ENCODE measurements at regions not wholly inside any gene's neighbourhood (a gene's known extent, or its start where the extent isn't known, plus 50 kb on each side); places are given as distances from the start of the nearest gene placed in this dataset.

GRCh38 chr9:15068261-15068660 lies 158.0 kb upstream of the FREM1 start:
- dilution Hi-C loops (cut with MboI; ENCODE audit: extremely low pct_ligation_motif_present, low sequenced_read_pairs), result no loop called here
- Histone ChIP-seq H2AFZ (ENCODE audit: control insufficient read depth, low read length) (no peak overlapping the region), H3K4me2 (ENCODE audit: control insufficient read depth, extremely low read depth, insufficient read depth, low read depth, low read length) (no peak overlapping the region), H3K9me1 (ENCODE audit: control insufficient read depth, extremely low read depth, insufficient read depth, low read length) (no peaks in the 10 kb centered on the region), H3K9me3 (ENCODE audit: control insufficient read depth, low read depth, low read length) (no peaks in the 10 kb centered on the region), H3K27me3 (ENCODE audit: control insufficient read depth, extremely low read depth, insufficient read depth, low read length) (peaks cover 3% of the 10 kb centered on the region), H3K27ac (ENCODE audit: control insufficient read depth, insufficient read depth, low read length) (no peak overlapping the region), H3K9ac (ENCODE audit: control insufficient read depth, extremely low read depth, insufficient read depth, low read length) (no peak overlapping the region), H3K4me3 (ENCODE audit: control insufficient read depth in 2 of 3, extremely low read depth in 1 of 3, insufficient read depth in 2 of 3, low read depth in 1 of 3, low read length in 3 of 3) (no peak overlapping the region), H3K4me1 (ENCODE audit: control insufficient read depth, extremely low read depth, insufficient read depth, low read length) (no peaks in the 10 kb centered on the region), H3K79me2 (ENCODE audit: control insufficient read depth, insufficient read depth, low read length) (no peaks in the 10 kb centered on the region), H3K36me3 (ENCODE audit: control insufficient read depth in 2 of 2, extremely low read depth in 1 of 2, insufficient read depth in 2 of 2, low read length in 2 of 2) (no peaks in the 10 kb centered on the region), H4K20me1 (ENCODE audit: control insufficient read depth, extremely low read depth, insufficient read depth, low read length) (no peaks in the 10 kb centered on the region)
- DNase-seq (ENCODE audit: low read depth, low spot score) (no peak), FAIRE-seq (no peak)
- TF ChIP-seq EZH2 (IDR thresholded peaks at IDR 0.05; ENCODE audit: low read length) (no peak), CTCF (optimal IDR thresholded peaks at IDR 0.05 in 1 of 3, IDR thresholded peaks at IDR 0.05 in 1 of 3, conservative IDR thresholded peaks at IDR 0.05 in 1 of 3; ENCODE audit: extremely low read depth in 1 of 3, insufficient read depth in 2 of 3, low read length in 3 of 3) (no peak)

- H3K4me1 ChIP-seq (ENCODE audit: control insufficient read depth, extremely low read depth, insufficient read depth, low read length), result no peaks in the 10 kb centered on the region
- no peaks in the 10 kb centered on the region for H3K9me1 ChIP-seq (ENCODE audit: control insufficient read depth, extremely low read depth, insufficient read depth, low read length)
- H3K27me3 ChIP-seq (ENCODE audit: control insufficient read depth, extremely low read depth, insufficient read depth, low read length), result no peaks in the 10 kb centered on the region
- no peak overlapping the region for H3K27ac ChIP-seq (ENCODE audit: control insufficient read depth, insufficient read depth, low read length)
- H3K4me2 ChIP-seq (ENCODE audit: control insufficient read depth, extremely low read depth, insufficient read depth, low read depth, low read length), result no peak overlapping the region
- no peaks in the 10 kb centered on the region for H3K36me3 ChIP-seq (ENCODE audit: control insufficient read depth in 2 of 2, extremely low read depth in 1 of 2, insufficient read depth in 2 of 2, low read length in 2 of 2)
- H4K20me1 ChIP-seq (ENCODE audit: control insufficient read depth, extremely low read depth, insufficient read depth, low read length), result no peaks in the 10 kb centered on the region
- no peak overlapping the region for H2AFZ ChIP-seq (ENCODE audit: control insufficient read depth, low read length)
- no peak overlapping the region for H3K9ac ChIP-seq (ENCODE audit: control insufficient read depth, extremely low read depth, insufficient read depth, low read length)
- no peak for TF ChIP-seq EZH2 (IDR thresholded peaks at IDR 0.05; ENCODE audit: low read length)
- no peak for TF ChIP-seq CTCF (optimal IDR thresholded peaks at IDR 0.05 in 1 of 3, IDR thresholded peaks at IDR 0.05 in 1 of 3, conservative IDR thresholded peaks at IDR 0.05 in 1 of 3; ENCODE audit: extremely low read depth in 1 of 3, insufficient read depth in 2 of 3, low read length in 3 of 3)
- FAIRE-seq, result no peak
- dilution Hi-C loops (cut with MboI; ENCODE audit: extremely low pct_ligation_motif_present, low sequenced_read_pairs), result no loop called here
- no peak for DNase-seq (ENCODE audit: low read depth, low spot score)
- no peaks in the 10 kb centered on the region for H3K9me3 ChIP-seq (ENCODE audit: control insufficient read depth, low read depth, low read length)
- no peak overlapping the region for H3K4me3 ChIP-seq (ENCODE audit: control insufficient read depth in 2 of 3, extremely low read depth in 1 of 3, insufficient read depth in 2 of 3, low read depth in 1 of 3, low read length in 3 of 3)
- no peaks in the 10 kb centered on the region for H3K79me2 ChIP-seq (ENCODE audit: control insufficient read depth, insufficient read depth, low read length)
These were observed 148.8 kb upstream of the FREM1 start for GRCh38 chr9:15059003-15059402.
